ENCODE measurements at regions not wholly inside any gene's neighbourhood (a gene's known extent, or its start where the extent isn't known, plus 50 kb on each side); places are given as distances from the start of the nearest gene placed in this dataset.

DNA sequence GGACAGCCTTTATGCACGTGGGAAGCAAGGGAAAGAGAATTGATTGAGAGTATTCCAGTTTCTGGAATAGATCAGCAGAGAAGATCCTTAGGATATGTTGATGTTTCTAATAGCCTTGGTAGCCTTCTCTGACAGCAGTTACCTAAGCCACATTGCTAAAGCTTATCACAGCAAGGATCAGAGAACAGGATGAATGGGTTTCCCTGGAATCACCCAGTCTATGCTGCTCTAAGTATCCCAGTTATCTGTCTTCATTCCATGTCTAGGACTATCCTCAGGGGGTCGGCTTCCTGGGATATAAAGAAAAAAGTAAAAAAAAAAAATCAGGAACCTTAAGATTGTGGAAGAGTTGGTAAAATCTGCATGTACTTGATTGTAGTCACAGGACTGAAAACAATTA lies 352.0 kb upstream of the AKR1E2 start:
- Histone ChIP-seq H3K27ac (no peak overlapping the region), H3K36me3 (no peaks in the 10 kb centered on the region), H3K27me3 (no peaks in the 10 kb centered on the region), H3K9me3 (no peaks in the 10 kb centered on the region), H3K4me1 (no peaks in the 10 kb centered on the region), H3K4me3 (no peak overlapping the region)
- no peak for TF ChIP-seq EP300 (IDR thresholded peaks at IDR 0.05)
- TF ChIP-seq, protein P1, sequence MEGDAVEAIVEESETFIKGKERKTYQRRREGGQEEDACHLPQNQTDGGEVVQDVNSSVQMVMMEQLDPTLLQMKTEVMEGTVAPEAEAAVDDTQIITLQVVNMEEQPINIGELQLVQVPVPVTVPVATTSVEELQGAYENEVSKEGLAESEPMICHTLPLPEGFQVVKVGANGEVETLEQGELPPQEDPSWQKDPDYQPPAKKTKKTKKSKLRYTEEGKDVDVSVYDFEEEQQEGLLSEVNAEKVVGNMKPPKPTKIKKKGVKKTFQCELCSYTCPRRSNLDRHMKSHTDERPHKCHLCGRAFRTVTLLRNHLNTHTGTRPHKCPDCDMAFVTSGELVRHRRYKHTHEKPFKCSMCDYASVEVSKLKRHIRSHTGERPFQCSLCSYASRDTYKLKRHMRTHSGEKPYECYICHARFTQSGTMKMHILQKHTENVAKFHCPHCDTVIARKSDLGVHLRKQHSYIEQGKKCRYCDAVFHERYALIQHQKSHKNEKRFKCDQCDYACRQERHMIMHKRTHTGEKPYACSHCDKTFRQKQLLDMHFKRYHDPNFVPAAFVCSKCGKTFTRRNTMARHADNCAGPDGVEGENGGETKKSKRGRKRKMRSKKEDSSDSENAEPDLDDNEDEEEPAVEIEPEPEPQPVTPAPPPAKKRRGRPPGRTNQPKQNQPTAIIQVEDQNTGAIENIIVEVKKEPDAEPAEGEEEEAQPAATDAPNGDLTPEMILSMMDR (IDR thresholded peaks at IDR 0.05): no peak
- TF ChIP-seq POLR2AphosphoS5 (IDR thresholded peaks at IDR 0.05): no peak
- no peak for TF ChIP-seq POLR2A (IDR thresholded peaks at IDR 0.05)
- no peak for DNase-seq (ENCODE audit: low spot score in 2 of 2)
- 75% methylated on average over 2 of the region's 2 CpGs for WGBS

GRCh38 chr10:4472190-4472904 lies 353.7 kb upstream of the AKR1E2 start:
- DNase-seq (ENCODE audit: low spot score in 2 of 2): no peak
- Histone ChIP-seq H3K4me3 (no peak overlapping the region), H3K36me3 (no peaks in the 10 kb centered on the region), H3K27ac (no peak overlapping the region), H3K9me3 (no peaks in the 10 kb centered on the region), H3K4me1 (no peaks in the 10 kb centered on the region), H3K27me3 (no peaks in the 10 kb centered on the region)
- TF ChIP-seq POLR2A (IDR thresholded peaks at IDR 0.05) (no peak), EP300 (IDR thresholded peaks at IDR 0.05) (no peak), POLR2AphosphoS5 (IDR thresholded peaks at IDR 0.05) (no peak)
- TF ChIP-seq, protein P1 (IDR thresholded peaks at IDR 0.05): no peak
- WGBS: 94% methylated on average over 7 of the region's 7 CpGs

DNA sequence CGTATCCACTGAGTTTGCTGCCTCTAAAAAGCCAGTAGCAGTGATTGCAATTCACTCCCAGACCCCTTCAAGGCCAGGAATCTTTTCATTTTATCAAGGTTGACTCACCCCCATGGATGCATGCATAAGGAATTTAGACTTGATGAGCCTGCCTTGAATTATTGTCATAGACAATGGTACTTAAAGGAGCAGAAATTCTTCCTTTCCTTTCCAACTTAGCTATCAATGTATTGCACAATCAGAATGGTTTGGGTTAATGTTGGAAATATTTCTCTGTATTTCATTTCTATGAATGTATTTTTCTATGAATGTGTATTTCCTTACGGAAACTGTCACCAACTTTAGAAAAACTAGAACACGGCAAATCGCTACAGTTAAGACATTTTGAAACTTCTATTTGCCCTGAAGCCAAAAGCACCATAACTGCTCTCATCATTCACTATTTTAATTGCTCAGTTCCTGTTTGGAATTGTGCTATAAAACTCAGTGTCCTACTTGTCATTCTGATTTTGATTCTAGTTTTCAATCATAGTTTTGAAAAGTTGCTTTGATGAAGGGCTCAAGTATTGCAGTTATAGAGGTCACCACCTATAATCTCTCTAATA lies 355.7 kb upstream of the AKR1E2 start:
- no peak overlapping the region for H3K27ac ChIP-seq
- H3K4me1 ChIP-seq: no peaks in the 10 kb centered on the region
- H3K9me3 ChIP-seq: no peaks in the 10 kb centered on the region
- no peak for DNase-seq (ENCODE audit: low spot score in 2 of 2)
- no peaks in the 10 kb centered on the region for H3K27me3 ChIP-seq
- TF ChIP-seq, protein P1 (IDR thresholded peaks at IDR 0.05): no peak
- TF ChIP-seq POLR2AphosphoS5 (IDR thresholded peaks at IDR 0.05) (no peak), EP300 (IDR thresholded peaks at IDR 0.05) (no peak), POLR2A (IDR thresholded peaks at IDR 0.05) (no peak)
- no peak overlapping the region for H3K4me3 ChIP-seq
- no peaks in the 10 kb centered on the region for H3K36me3 ChIP-seq
- WGBS: 74% methylated on average over 4 of the region's 4 CpGs

- 68% methylated on average over 1 of the region's 1 CpG for WGBS
- no peaks in the 10 kb centered on the region for H3K4me1 ChIP-seq
- H3K36me3 ChIP-seq: no peaks in the 10 kb centered on the region
- no peak for DNase-seq (ENCODE audit: low spot score in 2 of 2)
- no peak for TF ChIP-seq POLR2AphosphoS5 (IDR thresholded peaks at IDR 0.05)
- TF ChIP-seq POLR2A (IDR thresholded peaks at IDR 0.05): no peak
- TF ChIP-seq, protein P1 (IDR thresholded peaks at IDR 0.05): no peak
- no peak for TF ChIP-seq EP300 (IDR thresholded peaks at IDR 0.05)
- no peak overlapping the region for H3K4me3 ChIP-seq
- no peaks in the 10 kb centered on the region for H3K27me3 ChIP-seq
- H3K27ac ChIP-seq: no peak overlapping the region
- no peaks in the 10 kb centered on the region for H3K9me3 ChIP-seq
These were observed 358.5 kb upstream of the AKR1E2 start for GRCh38 chr10:4467481-4467880.

DNA sequence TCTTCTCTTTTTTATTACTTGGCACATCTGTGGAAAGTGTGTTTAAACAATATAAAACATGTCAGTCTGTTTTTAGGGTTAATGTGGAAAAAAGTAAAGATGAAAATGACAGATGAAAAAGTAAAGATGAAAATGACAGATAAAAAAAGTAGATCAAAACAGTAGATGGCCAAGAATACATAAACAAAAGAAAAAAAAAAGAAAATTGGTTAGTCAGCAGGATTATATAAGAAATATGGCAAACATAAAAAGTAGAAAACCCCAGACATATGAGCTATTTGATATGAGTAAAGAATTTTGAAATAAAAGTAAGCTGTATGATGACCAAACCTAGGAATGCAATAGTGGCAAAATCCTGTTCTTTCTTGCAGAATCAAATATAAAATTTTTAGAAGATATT lies 365.7 kb upstream of the AKR1E2 start:
- Histone ChIP-seq H3K9me3 (no peaks in the 10 kb centered on the region), H3K27ac (no peak overlapping the region), H3K4me1 (no peaks in the 10 kb centered on the region), H3K36me3 (no peaks in the 10 kb centered on the region), H3K4me3 (no peak overlapping the region), H3K27me3 (no peaks in the 10 kb centered on the region)
- no peak for DNase-seq (ENCODE audit: low spot score in 2 of 2)
- no peak for TF ChIP-seq POLR2AphosphoS5 (IDR thresholded peaks at IDR 0.05)
- no peak for TF ChIP-seq POLR2A (IDR thresholded peaks at IDR 0.05)
- no peak for TF ChIP-seq EP300 (IDR thresholded peaks at IDR 0.05)
- TF ChIP-seq, protein P1 (IDR thresholded peaks at IDR 0.05): no peak
